Adrenal gland (tissue), 5 donors: ENCODE measurements at regions not wholly inside any gene's neighbourhood (a gene's known extent, or its start where the extent isn't known, plus 50 kb on each side); places are given as distances from the start of the nearest gene placed in this dataset.
"Not testable (repeated sequence)": the region's sequence is repeated elsewhere in the genome, so short reads cannot be mapped to it uniquely, and the experiment has no call there.

Experiments used
- CTCF ChIP-seq, 6 experiments: fragments of 450-650 bp in 4 of 6; fragments of 200-600 bp in 2 of 6; sonication (generic) in 1 of 6; IDR thresholded peaks; 1 replicate in 5 of 6; 2 replicates in 1 of 6; pipeline versions ENCODE4 v1.5.1 to v1.8.0; 2016 to 2021; ENCODE audit warnings: antibody characterized with exemption in 6 of 6, mild to moderate bottlenecking in 2 of 6, moderate library complexity in 1 of 6
- POLR2A ChIP-seq, 2 donors: fragments of 450-650 bp; IDR thresholded peaks; one replicate each; pipeline ENCODE4 v1.6.1; 2017; ENCODE audit warnings: antibody characterized with exemption in 2 of 2, mild to moderate bottlenecking in 2 of 2, moderate library complexity in 1 of 2
- donor health status: DM: no; HTN: no; CAD: no.

- TF ChIP-seq CTCF, POLR2A (IDR thresholded peaks at IDR 0.05): not testable (repeated sequence)
Observed at GRCh38 chr1:149330081-149330335, 144.8 kb upstream of the NBPF19 start.
